Endothelial cell of umbilical vein (primary cell): ENCODE measurements at regions not wholly inside any gene's neighbourhood (a gene's known extent, or its start where the extent isn't known, plus 50 kb on each side); places are given as distances from the start of the nearest gene placed in this dataset.

Experiments
- BruUV-seq: library from RNA; stranded (reverse); fragments of 400-500 nt; replicated peaks from 2 replicates; lab custom pipeline; 2021; lab: Mats Ljungman, UMichigan
- CTCF ChIA-PET: fragments of 300-600, 350-600 bp; sonication (Branson Sonifier 250); formaldehyde crosslinking; loops from one replicate; lab custom pipeline; 2021; ENCODE audit warnings: antibody characterized with exemption, inconsistent platforms; lab: Charles Lee
- POLR2A ChIA-PET: fragments of 300-600, 350-600 bp; sonication (Branson Sonifier 250); formaldehyde crosslinking; loops from one replicate; lab custom pipeline; 2021; ENCODE audit warnings: antibody characterized with exemption, inconsistent platforms; lab: Charles Lee
- DNase-seq: peaks from one replicate; pipeline ENCODE4 v3.0.0-alpha.2; 2011; ENCODE audit warnings: low read depth, low spot score
- FAIRE-seq: peaks from 2 replicates; lab custom pipeline; 2011; peaks lifted over from hg19 to GRCh38; lab: Jason Lieb, UNC
- H2AFZ ChIP-seq: 2 replicates; pipeline ENCODE4 v1.6.0; 2012; ENCODE audit warnings: low read depth, low read length, control low read depth, inconsistent platforms
- H3K27ac ChIP-seq: 2 replicates; pipeline ENCODE4 v1.5.1; 2011; ENCODE audit warnings: low read depth, mild to moderate bottlenecking, control low read depth, low read length, moderate library complexity; ENCODE audit not compliant: insufficient read depth
- H3K27me3 ChIP-seq, 2 experiments: 2 replicates each; pipeline versions ENCODE4 v1.6.0 to v1.6.1; 2011; ENCODE audit warnings: low read length in 2 of 2, mixed read lengths in 1 of 2; ENCODE audit not compliant: control insufficient read depth in 2 of 2, insufficient read depth in 2 of 2
- H3K36me3 ChIP-seq, 2 experiments: 2 replicates in 1 of 2; 3 replicates in 1 of 2; pipeline ENCODE4 v1.5.1; 2011; ENCODE audit warnings: low read length in 2 of 2, mild to moderate bottlenecking in 1 of 2, moderate library complexity in 1 of 2; ENCODE audit not compliant: control insufficient read depth in 2 of 2, insufficient read depth in 2 of 2; ENCODE audit errors: extremely low read depth in 1 of 2
- H3K4me1 ChIP-seq: 3 replicates; pipeline ENCODE4 v1.5.1; 2011; ENCODE audit warnings: mild to moderate bottlenecking, low read length; ENCODE audit not compliant: control insufficient read depth, insufficient read depth; ENCODE audit errors: extremely low read depth
- H3K4me2 ChIP-seq: 2 replicates; pipeline ENCODE4 v1.6.1; 2011; ENCODE audit warnings: low read length, control low read depth, mixed read lengths; ENCODE audit not compliant: insufficient read depth
- H3K4me3 ChIP-seq, 3 experiments: fragments of 200-600 bp in 1 of 3; sonication (generic), shearing (Covaris generic) in 1 of 3; replicated peaks in 1 of 3; 2 replicates each; pipeline ENCODE4 v1.5.1; 2011 to 2016; ENCODE audit warnings: control low read depth in 3 of 3, low read length in 3 of 3, mild to moderate bottlenecking in 2 of 3, inconsistent platforms in 1 of 3, low read depth in 1 of 3, moderate library complexity in 1 of 3; ENCODE audit not compliant: insufficient read depth in 1 of 3
- H3K79me2 ChIP-seq: 2 replicates; pipeline ENCODE4 v1.6.0; 2012; ENCODE audit warnings: low read length, inconsistent platforms; ENCODE audit not compliant: control insufficient read depth, insufficient read depth
- H3K9ac ChIP-seq: replicated peaks from 2 replicates; pipeline ENCODE3; 2011; ENCODE audit warnings: low read length, control low read depth; ENCODE audit not compliant: insufficient read depth; ENCODE audit errors: extremely low read depth
- H3K9me1 ChIP-seq: replicated peaks from 3 replicates; pipeline ENCODE4 v1.6.0; 2011; ENCODE audit warnings: mild to moderate bottlenecking, low read length; ENCODE audit not compliant: control insufficient read depth, insufficient read depth; ENCODE audit errors: extremely low read depth
- H3K9me3 ChIP-seq: replicated peaks from 2 replicates; pipeline ENCODE4 v1.5.1; 2012; ENCODE audit warnings: low read length, inconsistent platforms; ENCODE audit not compliant: control insufficient read depth, insufficient read depth
- H4K20me1 ChIP-seq: replicated peaks from 2 replicates; pipeline ENCODE3; 2011; ENCODE audit warnings: mild to moderate bottlenecking, low read length; ENCODE audit not compliant: control insufficient read depth, insufficient read depth; ENCODE audit errors: extremely low read depth
- EZH2 ChIP-seq: IDR thresholded peaks from 2 replicates; pipeline ENCODE4 v1.6.1; 2012; ENCODE audit warnings: borderline replicate concordance, low read depth, mild to moderate bottlenecking, moderate library complexity, low read length, inconsistent platforms; ENCODE audit not compliant: severe bottlenecking
- FOS ChIP-seq: IDR thresholded peaks from 2 replicates; pipeline ENCODE4 v1.6.1; 2011; ENCODE audit warnings: mild to moderate bottlenecking, low read length, moderate library complexity, borderline replicate concordance; ENCODE audit not compliant: insufficient read depth
- GATA2 ChIP-seq: IDR thresholded peaks from 2 replicates; pipeline ENCODE4 v1.7.0; 2011; ENCODE audit warnings: low read depth, mild to moderate bottlenecking, moderate library complexity, mixed read lengths, low read length; ENCODE audit not compliant: insufficient read length, insufficient read depth
- JUN ChIP-seq: IDR thresholded peaks from 2 replicates; pipeline ENCODE4 v1.6.1; 2011; ENCODE audit warnings: borderline replicate concordance, low read depth; ENCODE audit not compliant: insufficient read length, insufficient read depth
- MYC ChIP-seq: IDR thresholded peaks from one replicate; pipeline ENCODE4 v1.6.1; 2011; ENCODE audit warnings: mild to moderate bottlenecking, low read depth, low read length
- POLR2A ChIP-seq: IDR thresholded peaks from 2 replicates; pipeline ENCODE4 v1.6.1; 2012; ENCODE audit warnings: low read depth, mild to moderate bottlenecking, control low read depth, low read length
- POLR2AphosphoS5 ChIP-seq: IDR thresholded peaks from 2 replicates; pipeline ENCODE4 v1.6.1; 2012; ENCODE audit warnings: low read depth, mild to moderate bottlenecking, control low read depth, low read length, moderate library complexity; ENCODE audit not compliant: insufficient read depth
- dilution Hi-C: fragments of 300-500 bp; cut with MboI; formaldehyde crosslinking; loops from one replicate; pipeline ENCODE4 v1.15.0; 2019; ENCODE audit warnings: low sequenced_read_pairs; ENCODE audit not compliant: extremely low pct_ligation_motif_present
- intact Hi-C: fragments of 100-400 bp; cut with micrococcal nuclease; formaldehyde crosslinking; loops from one replicate; pipeline ENCODE4 v1.10.0; 2022
- TF ChIP-seq, protein P1 (sequence below), 2 donors: IDR thresholded peaks; 1 replicate in 1 of 2; 2 replicates in 1 of 2; pipeline ENCODE4 v1.5.1; 2011; ENCODE audit warnings: low read length in 2 of 2, mild to moderate bottlenecking in 2 of 2, moderate library complexity in 2 of 2, control low read depth in 1 of 2, inconsistent platforms in 1 of 2, low read depth in 1 of 2; ENCODE audit not compliant: insufficient read depth in 1 of 2; ENCODE audit errors: extremely low read depth in 1 of 2
- TF ChIP-seq, protein P2 (sequence below): IDR thresholded peaks from 2 replicates; pipeline ENCODE4 v1.6.1; 2011; ENCODE audit not compliant: insufficient read depth, insufficient read length

DNA sequence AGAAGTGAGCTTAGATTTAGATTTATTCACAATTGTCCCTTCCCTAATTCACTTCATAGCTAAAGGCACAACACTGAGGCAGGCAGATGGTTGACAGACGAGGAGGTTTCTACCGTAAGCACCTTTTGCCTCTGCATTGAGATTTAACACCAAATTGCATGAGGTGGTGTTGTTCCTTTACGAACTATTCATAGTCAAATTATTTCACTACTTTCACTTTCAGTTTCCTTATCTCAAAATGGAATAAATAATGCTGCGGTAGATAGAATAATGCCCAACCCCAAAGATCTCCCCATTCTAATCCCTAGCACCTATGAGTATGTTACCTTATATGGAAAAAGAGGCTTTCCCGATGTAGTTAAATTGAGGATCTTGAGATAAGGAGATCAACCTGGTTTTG is 58.9 kb upstream of the LINC00305 start:
- intact Hi-C loops, result no loop called here
- FAIRE-seq, result no peak
- no TSS peak for BruUV-seq

GRCh38 chr18:64203295-64203694 is 54.4 kb upstream of the LINC00305 start:
- no peaks in the 10 kb centered on the region for H3K27me3 ChIP-seq
- DNase-seq (no peak), FAIRE-seq (no peak)
- H3K4me1 ChIP-seq, result no peaks in the 10 kb centered on the region
- no peaks in the 10 kb centered on the region for H3K9me1 ChIP-seq
- dilution Hi-C loops, result no loop called here
- H3K36me3 ChIP-seq, result no peaks in the 10 kb centered on the region
- H3K27ac ChIP-seq, result no peak overlapping the region
- H3K9me3 ChIP-seq, result no peaks in the 10 kb centered on the region
- H3K4me2 ChIP-seq, result no peak overlapping the region
- H3K4me3 ChIP-seq, result no peak overlapping the region
- BruUV-seq, result no TSS peak
- no peaks in the 10 kb centered on the region for H3K79me2 ChIP-seq
- no peak overlapping the region for H2AFZ ChIP-seq
- intact Hi-C loops, result no loop called here
- POLR2A ChIA-PET, result no interaction called here
- no peaks in the 10 kb centered on the region for H4K20me1 ChIP-seq
- no peak for TF ChIP-seq POLR2AphosphoS5
- TF ChIP-seq EZH2, result no peak
- TF ChIP-seq GATA2, result no peak
- TF ChIP-seq, protein P1, sequence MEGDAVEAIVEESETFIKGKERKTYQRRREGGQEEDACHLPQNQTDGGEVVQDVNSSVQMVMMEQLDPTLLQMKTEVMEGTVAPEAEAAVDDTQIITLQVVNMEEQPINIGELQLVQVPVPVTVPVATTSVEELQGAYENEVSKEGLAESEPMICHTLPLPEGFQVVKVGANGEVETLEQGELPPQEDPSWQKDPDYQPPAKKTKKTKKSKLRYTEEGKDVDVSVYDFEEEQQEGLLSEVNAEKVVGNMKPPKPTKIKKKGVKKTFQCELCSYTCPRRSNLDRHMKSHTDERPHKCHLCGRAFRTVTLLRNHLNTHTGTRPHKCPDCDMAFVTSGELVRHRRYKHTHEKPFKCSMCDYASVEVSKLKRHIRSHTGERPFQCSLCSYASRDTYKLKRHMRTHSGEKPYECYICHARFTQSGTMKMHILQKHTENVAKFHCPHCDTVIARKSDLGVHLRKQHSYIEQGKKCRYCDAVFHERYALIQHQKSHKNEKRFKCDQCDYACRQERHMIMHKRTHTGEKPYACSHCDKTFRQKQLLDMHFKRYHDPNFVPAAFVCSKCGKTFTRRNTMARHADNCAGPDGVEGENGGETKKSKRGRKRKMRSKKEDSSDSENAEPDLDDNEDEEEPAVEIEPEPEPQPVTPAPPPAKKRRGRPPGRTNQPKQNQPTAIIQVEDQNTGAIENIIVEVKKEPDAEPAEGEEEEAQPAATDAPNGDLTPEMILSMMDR (IDR thresholded peaks at IDR 0.05; ENCODE audit: extremely low read depth in 1 of 2, insufficient read depth in 1 of 2, low read depth in 1 of 2, low read length in 2 of 2), result no peak
- TF ChIP-seq POLR2A, result no peak
- no peak for TF ChIP-seq JUN
- TF ChIP-seq MYC, result no peak
- TF ChIP-seq, protein P2, sequence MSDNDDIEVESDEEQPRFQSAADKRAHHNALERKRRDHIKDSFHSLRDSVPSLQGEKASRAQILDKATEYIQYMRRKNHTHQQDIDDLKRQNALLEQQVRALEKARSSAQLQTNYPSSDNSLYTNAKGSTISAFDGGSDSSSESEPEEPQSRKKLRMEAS, result no peak
- no peak for TF ChIP-seq FOS
- CTCF ChIA-PET, result no interaction called here
- H3K9ac ChIP-seq, result no peak overlapping the region

More for the DNA sequence above, 58.9 kb upstream of the LINC00305 start:
- no peak overlapping the region for H3K9ac ChIP-seq
- TF ChIP-seq, protein P2, result no peak
- TF ChIP-seq MYC (no peak), JUN (no peak), POLR2AphosphoS5 (no peak), FOS (no peak)
- TF ChIP-seq, protein P1 (IDR thresholded peaks at IDR 0.05; ENCODE audit: extremely low read depth in 1 of 2, insufficient read depth in 1 of 2, low read depth in 1 of 2, low read length in 2 of 2), result no peak
- H3K4me3 ChIP-seq, result no peak overlapping the region
- H3K9me3 ChIP-seq, result no peaks in the 10 kb centered on the region
- H3K27me3 ChIP-seq, result no peaks in the 10 kb centered on the region
- no peak for DNase-seq
- H3K27ac ChIP-seq, result no peak overlapping the region
- no peak overlapping the region for H3K4me2 ChIP-seq
- H3K9me1 ChIP-seq, result no peaks in the 10 kb centered on the region
- ChIA-PET POLR2A (no interaction called here), CTCF (no interaction called here)
- no peaks in the 10 kb centered on the region for H3K4me1 ChIP-seq
- no peak overlapping the region for H2AFZ ChIP-seq
- dilution Hi-C loops, result no loop called here
- H4K20me1 ChIP-seq, result no peaks in the 10 kb centered on the region
- no peaks in the 10 kb centered on the region for H3K79me2 ChIP-seq
- H3K36me3 ChIP-seq, result no peaks in the 10 kb centered on the region
